SW 1271 (cell line): ENCODE measurements at regions not wholly inside any gene's neighbourhood (a gene's known extent, or its start where the extent isn't known, plus 50 kb on each side); places are given as distances from the start of the nearest gene placed in this dataset.

Source experiments
- DNase-seq, 2 experiments: peaks; one replicate each; lab custom pipeline; 2025; lab: John Stamatoyannopoulos, UW

GRCh38 chr2:59572227-59572626, 981.2 kb downstream of the BCL11A start:
- DNase-seq: no peak

DNA sequence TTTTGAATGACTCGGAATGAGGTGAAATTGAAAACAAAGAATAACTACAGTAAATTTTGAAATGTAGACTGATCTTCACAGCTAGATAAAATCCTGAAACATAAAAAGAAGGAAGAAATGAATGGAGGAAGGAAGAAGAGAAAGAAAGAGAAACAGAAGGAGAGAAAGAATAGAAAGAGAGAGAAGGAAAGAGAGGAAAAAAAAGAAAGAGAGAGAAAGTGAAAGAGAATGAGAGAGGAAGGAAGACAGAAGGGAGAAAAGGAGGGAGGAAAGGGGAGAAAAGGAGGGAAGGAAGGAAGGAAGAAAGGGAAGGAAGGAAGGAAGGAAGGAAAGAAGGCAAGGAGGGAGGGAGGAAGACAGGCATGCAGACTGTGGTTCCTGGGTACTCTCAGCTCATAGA, 982.6 kb downstream of the BCL11A start:
- DNase-seq: no peak

- DNase-seq: no peak
Observed at GRCh38 chr2:59569124-59569523, 984.3 kb downstream of the BCL11A start.

DNA sequence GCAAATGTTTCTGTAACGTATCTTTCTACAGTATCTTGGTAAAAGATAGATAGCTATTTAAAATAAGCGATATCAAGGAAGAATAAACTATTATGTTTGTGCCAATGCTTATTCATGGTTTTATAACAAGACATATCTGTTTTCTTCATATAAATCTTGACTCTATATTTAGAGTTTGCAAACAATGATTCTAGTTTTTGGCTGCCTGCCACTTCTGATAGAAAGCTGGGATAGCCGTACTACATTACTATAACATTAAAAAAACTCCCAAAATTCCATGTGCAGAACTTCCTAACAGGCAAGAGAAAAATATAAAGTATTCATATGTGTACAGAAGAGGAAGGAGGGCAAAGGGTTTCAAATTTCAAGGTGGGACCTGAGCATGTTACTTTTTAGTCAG, 985.0 kb downstream of the BCL11A start:
- DNase-seq: no peak

GRCh38 chr2:59567151-59567550, 986.3 kb downstream of the BCL11A start:
- no peak for DNase-seq

DNA sequence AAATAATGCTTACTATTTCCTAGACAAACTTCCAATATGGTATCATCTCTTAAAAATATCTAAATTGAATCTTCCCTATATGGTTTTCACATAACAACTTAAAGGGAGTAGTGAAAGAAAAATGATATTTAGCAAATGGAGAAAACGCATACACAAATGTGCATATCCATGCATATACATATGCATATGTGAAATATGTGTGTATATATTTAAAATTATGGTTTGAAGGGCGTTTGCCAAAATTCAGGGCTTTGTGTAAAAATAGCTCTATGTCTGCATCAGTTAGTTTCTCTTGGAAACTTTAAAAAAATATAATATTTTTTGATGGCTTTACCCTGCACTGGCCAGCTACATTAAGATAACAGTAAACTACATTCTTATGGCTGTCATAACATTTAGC, 986.7 kb downstream of the BCL11A start:
- DNase-seq: no peak

- no peak for DNase-seq
Observed at GRCh38 chr2:59561281-59561680, 992.2 kb downstream of the BCL11A start.

DNA sequence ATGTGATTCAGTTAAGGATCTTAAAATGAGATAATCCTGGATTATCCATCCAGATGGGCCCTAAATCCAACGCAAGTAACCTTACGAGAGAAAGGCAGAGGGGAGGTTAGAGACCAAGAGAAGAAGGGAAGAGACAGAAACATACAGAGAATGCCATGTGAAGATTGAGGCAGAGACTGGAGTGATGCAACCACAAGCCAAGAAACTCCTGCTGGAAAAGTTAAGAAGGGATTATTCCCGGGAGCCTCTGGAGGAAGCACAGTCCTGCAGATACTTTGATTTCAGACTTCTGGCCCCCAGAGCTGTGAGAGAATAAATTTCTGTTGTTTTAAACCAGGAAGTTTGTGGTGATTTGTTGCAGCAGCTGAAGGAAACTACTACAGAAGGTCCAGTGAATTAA, 992.7 kb downstream of the BCL11A start:
- no peak for DNase-seq

- no peak for DNase-seq
Observed at GRCh38 chr2:59540864-59541263, 1012.6 kb downstream of the BCL11A start.

DNA sequence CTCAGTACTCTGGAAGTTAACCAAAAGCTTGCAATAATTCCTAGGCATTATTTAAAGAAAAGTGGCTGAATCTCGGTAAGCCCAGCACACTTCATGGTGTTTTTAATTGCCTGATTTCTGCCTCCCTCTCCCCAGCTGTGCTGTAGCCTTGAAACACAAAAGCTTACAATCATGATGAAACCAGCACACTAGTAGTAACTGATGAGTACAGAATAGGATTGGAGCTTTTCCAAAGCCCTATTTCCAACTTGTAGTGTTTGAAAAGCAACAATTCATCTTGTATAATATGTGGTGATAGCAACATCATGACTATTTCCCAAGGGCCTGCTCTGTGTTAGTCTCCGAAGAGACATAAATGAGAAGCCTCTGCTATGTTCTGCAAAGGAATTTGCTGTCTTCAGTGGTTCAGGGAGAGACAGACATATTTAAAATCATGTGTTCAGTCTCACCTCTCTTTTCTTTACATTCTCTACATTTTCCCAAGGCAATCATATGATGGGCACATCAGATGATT, 1015.0 kb downstream of the BCL11A start:
- DNase-seq: no peak

GRCh38 chr2:59532808-59533207, 1020.6 kb downstream of the BCL11A start:
- DNase-seq: no peak

DNA sequence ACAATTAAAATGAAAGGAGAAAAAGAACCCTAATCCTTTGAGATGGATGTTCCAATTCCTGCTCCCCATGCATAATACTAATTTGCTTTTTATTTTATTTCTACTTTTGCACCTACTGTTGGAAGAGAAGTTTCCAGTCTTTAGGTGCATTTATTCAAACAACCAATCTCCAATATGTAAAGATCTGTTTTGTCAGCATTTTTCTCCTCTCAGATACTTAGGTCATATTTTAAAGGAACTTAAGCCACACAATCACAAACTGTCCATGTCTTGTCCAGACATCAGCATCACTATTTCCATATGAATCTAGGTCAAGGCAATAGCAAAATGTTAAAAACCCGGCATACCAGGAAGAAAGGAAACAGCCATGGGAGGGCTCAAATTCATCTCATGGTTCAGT, 1023.2 kb downstream of the BCL11A start:
- DNase-seq: no peak

DNA sequence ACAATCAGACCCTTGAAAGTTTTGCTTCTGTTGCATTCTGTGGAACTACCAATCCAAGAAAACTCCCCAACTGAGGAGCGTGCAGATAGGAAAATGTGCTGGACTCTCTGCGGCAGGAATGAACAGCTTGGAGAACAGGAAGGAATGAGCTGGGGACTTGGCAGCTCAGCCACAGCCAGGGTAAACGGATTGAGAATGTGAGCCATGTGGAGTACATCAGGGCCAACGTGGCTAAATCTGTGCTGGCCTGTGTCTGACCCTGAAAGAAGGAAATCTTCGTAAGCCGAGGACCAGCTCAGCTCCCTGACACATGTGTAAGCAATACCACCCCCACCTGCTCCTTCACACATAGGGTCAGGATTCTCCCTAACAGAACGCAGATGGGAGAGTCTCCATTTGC, 1023.7 kb downstream of the BCL11A start:
- DNase-seq: no peak

DNA sequence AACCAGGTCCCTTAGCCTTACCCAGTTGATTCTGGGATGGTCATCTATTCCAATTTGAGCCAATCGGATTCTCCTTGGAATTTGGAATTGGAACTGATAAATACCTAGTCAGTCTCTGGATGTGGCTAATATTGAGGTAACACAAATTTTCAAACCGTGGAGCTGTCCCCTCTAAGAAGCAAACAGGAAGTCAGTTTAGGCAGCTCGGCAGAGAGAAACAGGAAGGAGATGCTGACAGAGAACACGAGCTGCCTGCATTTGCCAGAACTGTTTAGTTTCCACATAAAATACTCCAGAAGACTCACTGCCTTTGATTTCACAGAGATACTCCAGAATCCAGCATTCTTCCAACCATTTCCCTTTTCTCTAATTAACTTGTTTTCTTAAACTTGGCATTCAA, 1024.9 kb downstream of the BCL11A start:
- no peak for DNase-seq

GRCh38 chr2:59502981-59503380, 1050.5 kb downstream of the BCL11A start:
- no peak for DNase-seq

DNA sequence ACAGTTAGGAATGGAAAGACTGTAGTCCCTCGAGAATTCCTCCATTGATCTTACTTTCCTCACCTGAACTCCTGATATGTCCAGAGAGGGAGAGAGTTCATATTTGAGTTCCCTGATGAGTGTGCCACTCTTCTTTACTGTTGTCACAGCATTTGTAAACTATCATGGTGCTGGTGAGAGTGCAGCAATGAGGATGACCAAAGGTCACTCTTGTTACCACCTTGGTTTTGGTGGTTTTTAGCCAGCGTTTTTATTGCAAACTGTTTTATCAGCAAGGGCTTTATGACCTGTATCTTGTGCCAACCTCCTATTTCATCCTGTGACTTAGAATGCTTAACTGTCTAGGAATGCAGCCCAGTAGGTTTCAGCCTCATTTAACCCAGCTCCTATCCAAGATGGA, 1062.5 kb downstream of the BCL11A start:
- no peak for DNase-seq

GRCh38 chr2:59490192-59490591, 1063.3 kb downstream of the BCL11A start:
- DNase-seq: no peak

GRCh38 chr2:59484673-59485072, 1068.8 kb downstream of the BCL11A start:
- no peak for DNase-seq

DNA sequence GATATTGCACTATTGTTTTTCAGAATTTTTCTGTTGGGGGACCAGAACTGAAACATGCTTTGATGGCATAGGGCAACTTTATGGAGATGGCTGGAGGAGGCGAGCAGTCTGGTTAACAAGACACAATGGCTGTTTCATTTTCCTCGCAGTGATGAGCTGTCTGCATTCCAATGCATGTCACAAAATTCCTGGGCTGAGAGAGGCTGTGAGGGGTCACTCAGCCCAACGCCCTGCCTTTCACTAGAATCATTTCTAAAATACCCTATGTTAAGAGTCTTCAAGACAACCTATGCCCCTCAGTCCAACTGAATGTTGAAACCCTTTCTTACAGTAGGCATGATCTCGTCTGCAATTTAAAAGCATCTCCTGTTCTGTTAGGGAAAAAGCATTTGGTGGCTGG, 1090.0 kb downstream of the BCL11A start:
- DNase-seq: no peak

DNA sequence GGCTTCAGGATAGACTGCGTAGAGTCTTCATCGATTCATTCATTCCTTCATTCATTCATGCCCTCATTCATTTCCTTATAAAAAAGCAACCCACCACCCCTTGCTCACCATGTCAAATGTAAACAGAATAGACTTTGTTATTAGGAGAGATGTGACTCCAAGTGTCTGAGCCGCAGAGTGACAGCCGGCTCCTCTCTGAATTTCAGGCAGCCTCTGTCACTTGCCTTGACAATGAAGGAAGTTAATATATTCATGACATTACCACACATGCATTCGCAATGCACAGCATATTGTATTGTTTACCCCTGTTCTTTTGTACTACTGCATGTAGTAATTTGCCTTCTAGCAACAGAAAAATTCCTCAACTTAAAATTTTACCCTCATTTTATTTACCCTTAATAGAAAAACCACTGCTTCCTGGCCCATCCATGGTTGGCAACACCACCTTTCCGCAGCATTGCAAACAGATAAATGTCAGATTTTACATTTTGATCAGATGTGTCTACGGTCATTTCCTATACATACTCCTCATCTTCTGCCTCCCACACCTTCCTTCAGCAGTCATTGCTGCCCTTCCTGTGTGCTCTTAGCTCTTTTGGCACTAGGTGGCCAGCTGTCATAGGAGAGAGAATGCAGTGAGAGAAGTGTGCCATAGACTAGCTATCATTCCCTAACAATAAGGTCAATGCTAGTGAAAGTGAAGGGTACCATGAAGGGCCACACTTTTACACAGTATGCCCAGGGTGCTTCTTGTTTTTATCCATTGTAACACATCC, 1090.8 kb downstream of the BCL11A start:
- no peak for DNase-seq

DNA sequence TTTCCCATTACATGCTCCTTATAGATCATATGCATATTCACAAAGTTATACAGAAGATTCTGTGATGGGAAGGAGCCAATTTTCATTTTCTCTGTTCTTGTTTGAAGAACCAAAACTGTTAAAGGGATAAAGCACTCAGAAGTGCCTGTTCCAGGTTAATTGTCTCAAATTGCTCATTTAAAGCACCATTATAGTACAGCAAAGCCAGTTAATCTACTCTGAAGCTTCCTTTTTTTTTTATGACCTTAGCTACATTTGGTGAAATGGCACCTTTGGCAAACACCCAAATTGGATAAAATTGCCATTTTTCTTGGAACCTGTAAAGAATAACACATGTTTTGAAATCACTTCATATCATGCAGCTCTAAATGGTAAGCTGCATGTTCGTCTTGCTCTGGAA, 1092.3 kb downstream of the BCL11A start:
- DNase-seq: no peak

DNA sequence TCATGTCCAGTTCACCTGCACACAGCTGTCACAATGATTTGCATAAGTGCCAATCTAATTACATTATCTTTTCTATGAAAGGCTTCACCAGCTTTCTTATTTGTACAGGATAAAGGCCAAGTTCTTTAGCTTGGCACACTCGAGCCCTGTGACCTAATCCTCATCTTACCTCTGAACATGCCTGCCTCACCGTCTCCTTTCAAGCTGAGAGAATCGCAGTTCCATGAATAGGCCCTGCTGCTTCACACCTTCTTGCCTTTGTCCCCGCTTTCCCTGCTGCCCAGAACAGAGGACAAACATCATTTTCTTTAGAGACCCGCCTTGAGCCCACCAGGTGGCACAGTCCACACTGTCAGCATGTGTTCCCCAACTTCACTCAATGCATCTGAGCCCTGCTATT, 1094.7 kb downstream of the BCL11A start:
- no peak for DNase-seq

GRCh38 chr2:59456285-59456684, 1097.2 kb downstream of the BCL11A start:
- DNase-seq: no peak

DNA sequence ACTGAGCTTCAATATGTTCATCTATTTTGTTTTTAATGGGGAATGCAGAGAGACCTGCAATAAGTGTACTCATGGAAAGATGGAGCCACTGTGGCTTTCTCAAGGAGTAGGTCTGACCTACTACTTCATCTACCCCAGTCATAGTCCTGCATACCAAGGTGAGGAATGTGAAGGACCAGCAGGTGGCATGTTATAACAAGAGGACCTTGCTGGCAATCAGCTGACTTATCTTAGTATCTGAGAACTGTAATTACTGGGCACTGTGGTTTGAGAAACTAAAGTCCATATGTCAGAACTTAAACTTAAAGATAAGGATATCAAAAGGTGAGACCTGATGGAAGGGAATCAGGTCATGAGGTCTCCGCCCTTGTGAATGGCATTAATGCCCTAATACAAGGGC, 1104.2 kb downstream of the BCL11A start:
- DNase-seq: no peak
